ENCODE measurements at regions not wholly inside any gene's neighbourhood (a gene's known extent, or its start where the extent isn't known, plus 50 kb on each side); places are given as distances from the start of the nearest gene placed in this dataset.

GRCh38 chr4:1490011-1490653 lies 83.9 kb upstream of the NKX1-1 start:
- H2AFZ ChIP-seq (ENCODE audit: low read depth, low read length): no peak overlapping the region
- H3K27me3 ChIP-seq (ENCODE audit: insufficient read depth, low read length): peaks cover 28% of the 10 kb centered on the region

GRCh38 chr4:1489639-1489995 lies 83.4 kb upstream of the NKX1-1 start:
- Histone ChIP-seq H3K36me3 (ENCODE audit: insufficient read depth, low read length) (no peaks in the 10 kb centered on the region), H3K4me1 (ENCODE audit: insufficient read depth, low read length) (no peaks in the 10 kb centered on the region), H3K9me3 (ENCODE audit: low read length) (peaks cover 5% of the 10 kb centered on the region), H3K4me3 (ENCODE audit: low read length) (no peak overlapping the region), H2AFZ (ENCODE audit: low read depth, low read length) (no peak overlapping the region), H3K27me3 (ENCODE audit: insufficient read depth, low read length) (peaks cover 24% of the 10 kb centered on the region)

More at GRCh38 chr4:1490011-1490653, 83.9 kb upstream of the NKX1-1 start:
- no peaks in the 10 kb centered on the region for H3K36me3 ChIP-seq (ENCODE audit: insufficient read depth, low read length)
- H3K9me3 ChIP-seq (ENCODE audit: low read length): peaks cover 5% of the 10 kb centered on the region
- H3K4me1 ChIP-seq (ENCODE audit: insufficient read depth, low read length): no peaks in the 10 kb centered on the region
- no peak overlapping the region for H3K4me3 ChIP-seq (ENCODE audit: low read length)

GRCh38 chr4:1488831-1489638 lies 82.8 kb upstream of the NKX1-1 start:
- Histone ChIP-seq H3K36me3 (ENCODE audit: insufficient read depth, low read length) (no peaks in the 10 kb centered on the region), H3K4me1 (ENCODE audit: insufficient read depth, low read length) (no peaks in the 10 kb centered on the region), H2AFZ (ENCODE audit: low read depth, low read length) (no peak overlapping the region), H3K9me3 (ENCODE audit: low read length) (peaks cover 5% of the 10 kb centered on the region), H3K27me3 (ENCODE audit: insufficient read depth, low read length) (peaks cover 19% of the 10 kb centered on the region), H3K4me3 (ENCODE audit: low read length) (no peak overlapping the region)

- Histone ChIP-seq H3K36me3 (ENCODE audit: insufficient read depth, low read length) (no peaks in the 10 kb centered on the region), H3K4me3 (ENCODE audit: low read length) (no peak overlapping the region), H3K27me3 (ENCODE audit: insufficient read depth, low read length) (peaks cover 15% of the 10 kb centered on the region), H3K4me1 (ENCODE audit: insufficient read depth, low read length) (no peaks in the 10 kb centered on the region), H3K9me3 (ENCODE audit: low read length) (peaks cover 5% of the 10 kb centered on the region), H2AFZ (ENCODE audit: low read depth, low read length) (no peak overlapping the region)
Observed at GRCh38 chr4:1488357-1488756, 82.1 kb upstream of the NKX1-1 start.

GRCh38 chr4:1487761-1488160 lies 81.5 kb upstream of the NKX1-1 start:
- Histone ChIP-seq H3K36me3 (ENCODE audit: insufficient read depth, low read length) (no peaks in the 10 kb centered on the region), H3K9me3 (ENCODE audit: low read length) (peaks cover 5% of the 10 kb centered on the region), H3K27me3 (ENCODE audit: insufficient read depth, low read length) (peaks cover 15% of the 10 kb centered on the region), H3K4me1 (ENCODE audit: insufficient read depth, low read length) (no peaks in the 10 kb centered on the region), H3K4me3 (ENCODE audit: low read length) (no peak overlapping the region), H2AFZ (ENCODE audit: low read depth, low read length) (no peak overlapping the region)

GRCh38 chr4:1487106-1487505 lies 80.9 kb upstream of the NKX1-1 start:
- Histone ChIP-seq H3K9me3 (ENCODE audit: low read length) (peaks cover 5% of the 10 kb centered on the region), H3K4me1 (ENCODE audit: insufficient read depth, low read length) (no peaks in the 10 kb centered on the region), H2AFZ (ENCODE audit: low read depth, low read length) (no peak overlapping the region), H3K27me3 (ENCODE audit: insufficient read depth, low read length) (peaks cover 10% of the 10 kb centered on the region), H3K4me3 (ENCODE audit: low read length) (no peak overlapping the region), H3K36me3 (ENCODE audit: insufficient read depth, low read length) (no peaks in the 10 kb centered on the region)

- no peak overlapping the region for H2AFZ ChIP-seq (ENCODE audit: low read depth, low read length)
- peaks cover 5% of the 10 kb centered on the region for H3K9me3 ChIP-seq (ENCODE audit: low read length)
- H3K4me3 ChIP-seq (ENCODE audit: low read length): no peak overlapping the region
- no peaks in the 10 kb centered on the region for H3K36me3 ChIP-seq (ENCODE audit: insufficient read depth, low read length)
- H3K27me3 ChIP-seq (ENCODE audit: insufficient read depth, low read length): peaks cover 3% of the 10 kb centered on the region
- no peaks in the 10 kb centered on the region for H3K4me1 ChIP-seq (ENCODE audit: insufficient read depth, low read length)
Observed at GRCh38 chr4:1485280-1485679, 79.0 kb upstream of the NKX1-1 start.

GRCh38 chr4:1480720-1481119 lies 74.5 kb upstream of the NKX1-1 start:
- no peak overlapping the region for H2AFZ ChIP-seq (ENCODE audit: low read depth, low read length)
- H3K9me3 ChIP-seq (ENCODE audit: low read length): no peaks in the 10 kb centered on the region
- no peak overlapping the region for H3K4me3 ChIP-seq (ENCODE audit: low read length)
- no peaks in the 10 kb centered on the region for H3K36me3 ChIP-seq (ENCODE audit: insufficient read depth, low read length)
- H3K27me3 ChIP-seq (ENCODE audit: insufficient read depth, low read length): no peaks in the 10 kb centered on the region
- H3K4me1 ChIP-seq (ENCODE audit: insufficient read depth, low read length): no peaks in the 10 kb centered on the region

- H3K27me3 ChIP-seq (ENCODE audit: insufficient read depth, low read length): no peaks in the 10 kb centered on the region
- H2AFZ ChIP-seq (ENCODE audit: low read depth, low read length): no peak overlapping the region
- H3K4me1 ChIP-seq (ENCODE audit: insufficient read depth, low read length): no peaks in the 10 kb centered on the region
- no peaks in the 10 kb centered on the region for H3K9me3 ChIP-seq (ENCODE audit: low read length)
- H3K4me3 ChIP-seq (ENCODE audit: low read length): no peak overlapping the region
- no peaks in the 10 kb centered on the region for H3K36me3 ChIP-seq (ENCODE audit: insufficient read depth, low read length)
Observed at GRCh38 chr4:1479454-1479853, 73.2 kb upstream of the NKX1-1 start.

- no peaks in the 10 kb centered on the region for H3K27me3 ChIP-seq (ENCODE audit: insufficient read depth, low read length)
- no peaks in the 10 kb centered on the region for H3K9me3 ChIP-seq (ENCODE audit: low read length)
- H3K4me3 ChIP-seq (ENCODE audit: low read length): no peak overlapping the region
- H3K4me1 ChIP-seq (ENCODE audit: insufficient read depth, low read length): no peaks in the 10 kb centered on the region
- H3K36me3 ChIP-seq (ENCODE audit: insufficient read depth, low read length): no peaks in the 10 kb centered on the region
- H2AFZ ChIP-seq (ENCODE audit: low read depth, low read length): no peak overlapping the region
Observed at GRCh38 chr4:1478766-1479355, 72.6 kb upstream of the NKX1-1 start.

GRCh38 chr4:1477045-1477840 lies 71.0 kb upstream of the NKX1-1 start:
- Histone ChIP-seq H3K4me1 (ENCODE audit: insufficient read depth, low read length) (no peaks in the 10 kb centered on the region), H3K36me3 (ENCODE audit: insufficient read depth, low read length) (no peaks in the 10 kb centered on the region), H2AFZ (ENCODE audit: low read depth, low read length) (no peak overlapping the region), H3K9me3 (ENCODE audit: low read length) (no peaks in the 10 kb centered on the region), H3K4me3 (ENCODE audit: low read length) (no peak overlapping the region), H3K27me3 (ENCODE audit: insufficient read depth, low read length) (no peaks in the 10 kb centered on the region)

GRCh38 chr4:1476140-1476513 lies 69.9 kb upstream of the NKX1-1 start:
- H3K9me3 ChIP-seq (ENCODE audit: low read length): no peaks in the 10 kb centered on the region
- no peaks in the 10 kb centered on the region for H3K27me3 ChIP-seq (ENCODE audit: insufficient read depth, low read length)
- no peak overlapping the region for H3K4me3 ChIP-seq (ENCODE audit: low read length)
- H3K4me1 ChIP-seq (ENCODE audit: insufficient read depth, low read length): no peaks in the 10 kb centered on the region
- no peak overlapping the region for H2AFZ ChIP-seq (ENCODE audit: low read depth, low read length)
- H3K36me3 ChIP-seq (ENCODE audit: insufficient read depth, low read length): no peaks in the 10 kb centered on the region
